A673 (cell line): ENCODE measurements at regions not wholly inside any gene's neighbourhood (a gene's known extent, or its start where the extent isn't known, plus 50 kb on each side); places are given as distances from the start of the nearest gene placed in this dataset.

Experiments
- BruUV-seq: library from RNA; stranded (reverse); fragments of 400-500 nt; replicated peaks from 2 replicates; lab custom pipeline; 2021; lab: Mats Ljungman, UMichigan
- CTCF ChIA-PET: fragments of 300-600 bp; sonication (Branson Sonifier 250); formaldehyde crosslinking; loops from one replicate; lab custom pipeline; 2022; ENCODE audit warnings: antibody characterized with exemption; lab: Charles Lee
- POLR2A ChIA-PET: fragments of 300-600 bp; sonication (Branson Sonifier 250); formaldehyde crosslinking; loops from one replicate; lab custom pipeline; 2022; ENCODE audit warnings: antibody characterized with exemption; ENCODE audit not compliant: low non-redundant PET; lab: Charles Lee
- DNase-seq: peaks from one replicate; pipeline ENCODE4 v3.0.0-alpha.2; 2015; ENCODE audit warnings: low spot score
- H3K27ac ChIP-seq: fragments of 200-600 bp; sonication (generic); 2 replicates; pipeline ENCODE4 v1.5.1; 2016; ENCODE audit warnings: mixed run types, low read depth, mild to moderate bottlenecking, mixed read lengths, antibody characterized with exemption, low read length; ENCODE audit not compliant: poor library complexity, severe bottlenecking
- H3K27me3 ChIP-seq: fragments of 200-600 bp; sonication (generic); replicated peaks from 2 replicates; pipeline ENCODE4 v1.6.1; 2017; ENCODE audit warnings: mixed run types, low read depth, mild to moderate bottlenecking, mixed read lengths, antibody characterized with exemption, low read length; ENCODE audit not compliant: insufficient read depth, poor library complexity
- H3K36me3 ChIP-seq: fragments of 200-600 bp; sonication (generic); 2 replicates; pipeline ENCODE4 v1.6.1; 2016; ENCODE audit warnings: mixed run types, mild to moderate bottlenecking, mixed read lengths, antibody characterized with exemption, low read length; ENCODE audit not compliant: insufficient read depth, poor library complexity, severe bottlenecking
- H3K4me1 ChIP-seq: fragments of 200-600 bp; sonication (generic); 2 replicates; pipeline ENCODE4 v1.6.1; 2017; ENCODE audit warnings: mixed run types, mild to moderate bottlenecking, mixed read lengths, antibody characterized with exemption, low read length; ENCODE audit not compliant: insufficient read depth, poor library complexity, severe bottlenecking
- H3K4me3 ChIP-seq: fragments of 200-600 bp; sonication (generic); 2 replicates; pipeline ENCODE4 v1.5.1; 2016; ENCODE audit warnings: low read depth, mixed run types, mild to moderate bottlenecking, mixed read lengths, low read length; ENCODE audit not compliant: poor library complexity, severe bottlenecking
- H3K9me3 ChIP-seq: fragments of 200-600 bp; sonication (generic); 2 replicates; pipeline ENCODE4 v1.6.1; 2016; ENCODE audit warnings: mixed run types, low read depth, mild to moderate bottlenecking, mixed read lengths, antibody characterized with exemption, low read length; ENCODE audit not compliant: poor library complexity, severe bottlenecking
- CTCF ChIP-seq: fragments of 300-800, 200-600 bp; sonication (generic); conservative IDR thresholded peaks from 2 replicates; pipeline ENCODE4 v1.5.1; 2017; ENCODE audit warnings: low read depth, mild to moderate bottlenecking, antibody characterized with exemption, low read length, moderate library complexity, mixed read lengths
- EZH2 ChIP-seq: fragments of 200-600 bp; sonication (generic); IDR thresholded peaks from 2 replicates; pipeline ENCODE4 v1.6.1; 2017; ENCODE audit warnings: borderline replicate concordance, low read depth, mild to moderate bottlenecking, mixed read lengths, antibody characterized with exemption, low read length; ENCODE audit not compliant: poor library complexity, severe bottlenecking
- intact Hi-C: fragments of 100-400 bp; cut with micrococcal nuclease; formaldehyde crosslinking; loops from one replicate; pipeline ENCODE4 v1.10.0; 2022; ENCODE audit not compliant: unreplicated experiment

DNA sequence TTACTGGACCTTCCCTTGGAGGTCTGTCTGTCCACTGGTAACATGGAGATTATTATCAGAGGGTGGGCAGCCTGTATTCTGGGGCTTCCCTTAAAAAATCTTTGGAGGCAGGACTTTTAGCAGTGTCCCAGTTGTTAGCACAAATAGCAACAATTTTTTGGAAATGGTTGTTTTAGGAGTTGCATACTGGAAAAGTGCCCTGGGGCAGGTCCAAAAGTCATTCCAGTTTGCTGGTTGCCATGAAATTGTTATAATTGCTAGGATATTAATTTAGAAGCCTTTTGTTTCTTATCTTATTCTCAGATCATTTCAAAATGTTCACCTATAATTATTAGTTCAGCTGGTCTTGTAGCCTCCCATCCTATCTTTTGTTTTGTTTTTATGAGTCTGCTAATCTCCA lies 71.0 kb downstream of the PTGS2 start:
- ChIA-PET CTCF (no interaction called here), POLR2A (interaction anchor here (0.6 kb wide), 1 partner anchor 1709 kb away, joined by 6 read pairs; no protein-coding TSS in a partner anchor)
- H3K4me1 ChIP-seq = peaks cover 6% of the 10 kb centered on the region
- intact Hi-C loops = loop anchor here (5.0 to 10.0 kb wide), 3 partner anchors 73 to 656 kb away; partner anchors contain the start of gene PTGS2
- no peaks in the 10 kb centered on the region for H3K9me3 ChIP-seq
- BruUV-seq = no TSS peak
- no peaks in the 10 kb centered on the region for H3K27me3 ChIP-seq
- no peaks in the 10 kb centered on the region for H3K36me3 ChIP-seq
- H3K27ac ChIP-seq = no peak overlapping the region
- no peak for DNase-seq
- TF ChIP-seq CTCF (no peak), EZH2 (no peak)
- no peak overlapping the region for H3K4me3 ChIP-seq

DNA sequence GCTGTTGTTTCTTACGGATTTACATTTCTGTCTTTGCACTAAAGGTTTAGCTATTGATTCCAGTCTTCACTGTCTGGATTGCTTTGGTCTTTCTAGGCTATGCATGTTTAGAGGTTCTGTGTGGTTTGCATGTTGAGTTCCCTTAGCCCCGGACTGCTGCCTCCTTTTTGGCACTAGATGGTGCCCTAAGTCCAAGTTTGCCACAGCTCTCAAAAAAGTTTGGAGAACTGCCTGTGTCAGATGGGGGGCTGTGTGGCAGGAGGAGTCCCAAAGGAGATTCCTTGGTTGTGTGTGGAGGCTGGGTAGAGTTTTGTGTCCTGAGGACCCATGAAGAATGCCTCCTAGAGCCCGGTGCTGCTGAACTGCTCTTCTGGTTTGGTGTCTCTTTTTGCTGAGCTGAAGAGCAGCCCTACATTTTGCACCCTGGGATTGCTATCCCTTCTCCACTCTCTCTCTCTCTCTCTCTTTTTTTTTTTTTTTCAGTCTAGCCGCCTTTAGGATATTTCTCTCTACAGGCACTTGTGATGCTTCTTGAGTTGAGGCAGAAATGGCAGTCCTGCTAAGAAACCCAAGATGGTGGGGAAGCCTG lies 74.4 kb downstream of the PTGS2 start:
- peak; percentile 90 for DNase-seq
- no peaks in the 10 kb centered on the region for H3K27me3 ChIP-seq
- no peak overlapping the region for H3K4me3 ChIP-seq
- no peaks in the 10 kb centered on the region for H3K36me3 ChIP-seq
- H3K27ac ChIP-seq = no peak overlapping the region
- peak; percentile 94 for TF ChIP-seq CTCF
- no peak for TF ChIP-seq EZH2
- CTCF ChIA-PET = interaction anchor here (0.5 to 1.5 kb wide), 8 partner anchors 73 to 380 kb away, joined by 3 to 8 read pairs (median 4); no protein-coding TSS in a partner anchor
- BruUV-seq = no TSS peak
- H3K9me3 ChIP-seq = no peaks in the 10 kb centered on the region
- intact Hi-C loops = loop anchor here (1.0 to 10.0 kb wide), 6 partner anchors 76 to 659 kb away; partner anchors contain the start of gene PTGS2
- POLR2A ChIA-PET = interaction anchor here (0.6 kb wide), 1 partner anchor 26 kb away, joined by 7 read pairs; no protein-coding TSS in a partner anchor
- peaks cover 6% of the 10 kb centered on the region for H3K4me1 ChIP-seq

GRCh38 chr1:186595969-186596368 lies 84.3 kb downstream of the PTGS2 start:
- BruUV-seq = no TSS peak
- H3K36me3 ChIP-seq = no peaks in the 10 kb centered on the region

More at GRCh38 chr1:186595969-186596368, 84.3 kb downstream of the PTGS2 start:
- TF ChIP-seq CTCF = no peak
- ChIA-PET CTCF (no interaction called here), POLR2A (no interaction called here)
- Histone ChIP-seq H3K4me1 (no peaks in the 10 kb centered on the region), H3K27ac (no peak overlapping the region), H3K27me3 (no peaks in the 10 kb centered on the region), H3K9me3 (peaks cover 18% of the 10 kb centered on the region), H3K4me3 (no peak overlapping the region)
- intact Hi-C loops = no loop called here
- no peak for DNase-seq
